SK-N-SH (cell line): ENCODE measurements at regions not wholly inside any gene's neighbourhood (a gene's known extent, or its start where the extent isn't known, plus 50 kb on each side); places are given as distances from the start of the nearest gene placed in this dataset.

ENCODE experiments used
- CTCF ChIA-PET: fragments of 300-600, 350-600 bp; formaldehyde crosslinking; extraction: SDS; loops from one replicate; lab custom pipeline; 2021; lab: Yijun Ruan, JAX
- POLR2A ChIA-PET: fragments of 350-600 bp; sonication (Branson Sonifier 250); formaldehyde crosslinking; extraction: SDS; loops from one replicate; lab custom pipeline; 2020; ENCODE audit warnings: antibody characterized with exemption, inconsistent platforms; lab: Yijun Ruan, JAX
- DNase-seq: peaks from one replicate; pipeline ENCODE4 v3.0.0; 2012
- H2AFZ ChIP-seq: fragments of 200-600 bp; sonication (generic); 2 replicates; pipeline ENCODE4 v1.8.1; 2016; ENCODE audit warnings: antibody characterized with exemption, mild to moderate bottlenecking, low read depth
- H3F3A ChIP-seq: fragments of 200-600 bp; sonication (generic); replicated peaks from 2 replicates; pipeline ENCODE3; 2016; ENCODE audit warnings: antibody characterized with exemption, mild to moderate bottlenecking; ENCODE audit not compliant: insufficient read depth
- H3K27ac ChIP-seq, 2 experiments: fragments of 200-500 bp in 1 of 2; fragments of 200-600 bp in 1 of 2; sonication (Bioruptor generic) in 1 of 2; sonication (generic), shearing (Covaris generic) in 1 of 2; 2 replicates each; pipeline versions ENCODE4 v1.5.1 to v1.6.1; 2014 to 2016; ENCODE audit warnings: low read depth in 2 of 2, inconsistent platforms in 1 of 2, low read length in 1 of 2, mild to moderate bottlenecking in 1 of 2, mixed read lengths in 1 of 2
- H3K27me3 ChIP-seq: fragments of 200-600 bp; sonication (generic), shearing (Covaris generic); 2 replicates; pipeline ENCODE4 v1.6.1; 2016; ENCODE audit warnings: mixed run types; ENCODE audit not compliant: insufficient read depth
- H3K36me3 ChIP-seq, 2 experiments: fragments of 200-500 bp in 1 of 2; fragments of 200-600 bp in 1 of 2; sonication (Bioruptor generic) in 1 of 2; sonication (generic) in 1 of 2; replicated peaks in 1 of 2; 2 replicates each; pipeline versions ENCODE3 to v1.5.1; 2014 to 2016; ENCODE audit warnings: low read length in 1 of 2, mild to moderate bottlenecking in 1 of 2; ENCODE audit not compliant: insufficient read depth in 2 of 2, control insufficient read depth in 1 of 2
- H3K4me1 ChIP-seq, 2 experiments: fragments of 200-500 bp in 1 of 2; fragments of 200-600 bp in 1 of 2; sonication (Bioruptor generic) in 1 of 2; sonication (generic), shearing (Covaris generic) in 1 of 2; 2 replicates each; pipeline versions ENCODE4 v1.5.1 to v1.6.1; 2014 to 2016; ENCODE audit warnings: low read depth in 1 of 2, low read length in 1 of 2, mixed run types in 1 of 2; ENCODE audit not compliant: insufficient read depth in 2 of 2, control insufficient read depth in 1 of 2
- H3K4me2 ChIP-seq: fragments of 200-600 bp; sonication (generic), shearing (Covaris generic); 2 replicates; pipeline ENCODE4 v1.6.1; 2017; ENCODE audit warnings: mixed run types
- H3K4me3 ChIP-seq, 2 experiments: fragments of 200-500 bp in 1 of 2; fragments of 200-600 bp in 1 of 2; sonication (Bioruptor generic) in 1 of 2; sonication (generic), shearing (Covaris generic) in 1 of 2; 2 replicates each; pipeline versions ENCODE4 v1.5.1 to v1.8.1; 2014 to 2016; ENCODE audit warnings: low read depth in 2 of 2, inconsistent platforms in 1 of 2, low read length in 1 of 2, mild to moderate bottlenecking in 1 of 2, mixed read lengths in 1 of 2, moderate library complexity in 1 of 2
- H3K79me2 ChIP-seq: fragments of 200-600 bp; sonication (generic); 2 replicates; pipeline ENCODE4 v1.8.1; 2017; ENCODE audit warnings: mild to moderate bottlenecking; ENCODE audit not compliant: insufficient read depth
- H3K9ac ChIP-seq: fragments of 200-600 bp; sonication (generic); 2 replicates; pipeline ENCODE4 v1.6.1; 2017; ENCODE audit warnings: mixed run types
- H3K9me2 ChIP-seq: fragments of 200-600 bp; sonication (generic); 2 replicates; pipeline ENCODE4 v1.6.1; 2017; ENCODE audit warnings: mixed run types
- H3K9me3 ChIP-seq: fragments of 200-600 bp; sonication (generic); 2 replicates; pipeline ENCODE4 v1.6.1; 2017; ENCODE audit warnings: mixed run types, mild to moderate bottlenecking, moderate library complexity
- H4K20me1 ChIP-seq: fragments of 200-600 bp; sonication (generic); 2 replicates; pipeline ENCODE4 v1.6.1; 2017; ENCODE audit warnings: mild to moderate bottlenecking, mixed run types; ENCODE audit not compliant: insufficient read depth
- CHD2 ChIP-seq: fragments of 150-350 bp; IDR thresholded peaks from 2 replicates; pipeline ENCODE4 v1.6.1; 2018; ENCODE audit warnings: low read length; ENCODE audit not compliant: partially characterized antibody
- ELF1 ChIP-seq: IDR thresholded peaks from 2 replicates; pipeline ENCODE4 v1.4.0; 2012
- EZH2phosphoT487 ChIP-seq: fragments of 200-600 bp; sonication (generic); IDR thresholded peaks from 2 replicates; pipeline ENCODE4 v1.6.1; 2017; ENCODE audit warnings: low read depth, mixed run types, mild to moderate bottlenecking, antibody characterized with exemption, moderate library complexity, borderline replicate concordance
- FOXM1 ChIP-seq: IDR thresholded peaks from 2 replicates; pipeline ENCODE4 v1.4.0; 2012; ENCODE audit warnings: low read depth, mild to moderate bottlenecking
- GATA2 ChIP-seq: sonication (generic); formaldehyde crosslinking; IDR thresholded peaks from 2 replicates; pipeline ENCODE4 v1.5.0; 2020; ENCODE audit warnings: mild to moderate bottlenecking, missing genetic modification reagents
- IRF3 ChIP-seq: fragments of 150-350 bp; IDR thresholded peaks from 2 replicates; pipeline ENCODE4 v1.6.1; 2016; ENCODE audit warnings: mild to moderate bottlenecking, low read depth, low read length
- NFIC ChIP-seq: IDR thresholded peaks from 2 replicates; pipeline ENCODE4 v1.4.0; 2012; ENCODE audit warnings: borderline replicate concordance
- NRF1 ChIP-seq: IDR thresholded peaks from 2 replicates; pipeline ENCODE4 v1.6.1; 2012; ENCODE audit warnings: low read depth, mild to moderate bottlenecking, low read length
- RFX5 ChIP-seq: IDR thresholded peaks from 2 replicates; pipeline ENCODE4 v1.6.1; 2012; ENCODE audit warnings: mild to moderate bottlenecking, improper control_type of control experiment, low read length
- SIN3A ChIP-seq: IDR thresholded peaks from 2 replicates; pipeline ENCODE4 v1.6.1; 2012; ENCODE audit warnings: low read depth, mild to moderate bottlenecking, low read length, moderate library complexity, borderline replicate concordance
- SMC3 ChIP-seq: IDR thresholded peaks from 2 replicates; pipeline ENCODE4 v1.6.1; 2012; ENCODE audit warnings: low read depth, low read length, improper control_type of control experiment
- WGBS: methylation state at CpG from one replicate; pipeline ENCODE4 v1.1.6; 2017; ENCODE audit warnings: low lambda C conversion rate; 5-methylcytosine and 5-hydroxymethylcytosine counted together
- TF ChIP-seq, protein P1 (sequence below): IDR thresholded peaks from 2 replicates; pipeline ENCODE4 v1.4.0; 2012; ENCODE audit warnings: low read depth, borderline replicate concordance
- TF ChIP-seq, protein P2 (sequence below): IDR thresholded peaks from 2 replicates; pipeline ENCODE4 v1.4.0; 2012; ENCODE audit warnings: low read depth

DNA sequence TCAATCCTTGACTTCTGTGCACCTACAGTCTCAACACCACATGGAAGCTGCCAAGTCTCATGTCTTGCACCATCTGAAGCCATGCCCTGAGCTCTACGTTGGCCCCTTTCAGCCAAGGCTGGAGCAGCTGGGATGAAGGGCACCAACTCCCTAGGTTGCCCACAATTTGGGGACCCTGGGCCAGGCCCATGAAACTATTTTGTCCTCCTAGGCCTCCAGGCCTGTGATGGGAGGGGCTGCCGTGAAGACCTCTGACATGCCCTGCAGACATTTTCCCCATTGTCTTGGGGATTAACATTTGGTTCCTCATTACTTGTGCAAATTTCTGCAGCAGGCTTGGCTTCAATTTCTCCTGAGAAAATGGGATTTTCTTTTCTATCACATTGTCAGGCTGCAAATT is 285.1 kb downstream of the DTWD2 start:
- 10% methylated on average over 1 of the region's 2 CpGs for WGBS
- H3K9me2 ChIP-seq: no peaks in the 10 kb centered on the region
- H3K4me1 ChIP-seq: no peaks in the 10 kb centered on the region
- no peaks in the 10 kb centered on the region for H3K36me3 ChIP-seq
- no peaks in the 10 kb centered on the region for H3K27me3 ChIP-seq
- ChIA-PET POLR2A (no interaction called here), CTCF (no interaction called here)
- H3K79me2 ChIP-seq: no peaks in the 10 kb centered on the region
- no peak overlapping the region for H3K4me2 ChIP-seq
- no peak overlapping the region for H3K9ac ChIP-seq
- no peak overlapping the region for H3K27ac ChIP-seq
- no peak overlapping the region for H2AFZ ChIP-seq
- no peaks in the 10 kb centered on the region for H3K9me3 ChIP-seq
- H3F3A ChIP-seq: no peaks in the 10 kb centered on the region
- H3K4me3 ChIP-seq: no peak overlapping the region
- no peak for DNase-seq
- TF ChIP-seq NFIC (no peak), EZH2phosphoT487 (no peak), ELF1 (no peak), IRF3 (no peak), GATA2 (CRISPR knock-in tag) (no peak), SMC3 (no peak), CHD2 (no peak), FOXM1 (no peak), NRF1 (no peak), SIN3A (no peak), RFX5 (no peak)
- TF ChIP-seq, protein P1, sequence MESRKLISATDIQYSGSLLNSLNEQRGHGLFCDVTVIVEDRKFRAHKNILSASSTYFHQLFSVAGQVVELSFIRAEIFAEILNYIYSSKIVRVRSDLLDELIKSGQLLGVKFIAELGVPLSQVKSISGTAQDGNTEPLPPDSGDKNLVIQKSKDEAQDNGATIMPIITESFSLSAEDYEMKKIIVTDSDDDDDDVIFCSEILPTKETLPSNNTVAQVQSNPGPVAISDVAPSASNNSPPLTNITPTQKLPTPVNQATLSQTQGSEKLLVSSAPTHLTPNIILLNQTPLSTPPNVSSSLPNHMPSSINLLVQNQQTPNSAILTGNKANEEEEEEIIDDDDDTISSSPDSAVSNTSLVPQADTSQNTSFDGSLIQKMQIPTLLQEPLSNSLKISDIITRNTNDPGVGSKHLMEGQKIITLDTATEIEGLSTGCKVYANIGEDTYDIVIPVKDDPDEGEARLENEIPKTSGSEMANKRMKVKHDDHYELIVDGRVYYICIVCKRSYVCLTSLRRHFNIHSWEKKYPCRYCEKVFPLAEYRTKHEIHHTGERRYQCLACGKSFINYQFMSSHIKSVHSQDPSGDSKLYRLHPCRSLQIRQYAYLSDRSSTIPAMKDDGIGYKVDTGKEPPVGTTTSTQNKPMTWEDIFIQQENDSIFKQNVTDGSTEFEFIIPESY: no peak
- TF ChIP-seq, protein P2, sequence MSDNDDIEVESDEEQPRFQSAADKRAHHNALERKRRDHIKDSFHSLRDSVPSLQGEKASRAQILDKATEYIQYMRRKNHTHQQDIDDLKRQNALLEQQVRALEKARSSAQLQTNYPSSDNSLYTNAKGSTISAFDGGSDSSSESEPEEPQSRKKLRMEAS: no peak
- no peaks in the 10 kb centered on the region for H4K20me1 ChIP-seq

GRCh38 chr5:118701791-118702190 is 286.6 kb downstream of the DTWD2 start:
- no peaks in the 10 kb centered on the region for H3F3A ChIP-seq
- H3K4me2 ChIP-seq: no peak overlapping the region
- no peak overlapping the region for H3K27ac ChIP-seq
- H3K36me3 ChIP-seq: no peaks in the 10 kb centered on the region
- TF ChIP-seq SMC3: no peak
- H3K9ac ChIP-seq: no peak overlapping the region
- no peaks in the 10 kb centered on the region for H3K79me2 ChIP-seq
- DNase-seq: no peak
- no peak overlapping the region for H3K4me3 ChIP-seq
- H3K9me3 ChIP-seq: no peaks in the 10 kb centered on the region
- H2AFZ ChIP-seq: no peak overlapping the region
- no peaks in the 10 kb centered on the region for H4K20me1 ChIP-seq
- CTCF ChIA-PET: no interaction called here
- POLR2A ChIA-PET: no interaction called here
- H3K27me3 ChIP-seq: no peaks in the 10 kb centered on the region
- no peaks in the 10 kb centered on the region for H3K4me1 ChIP-seq
- H3K9me2 ChIP-seq: no peaks in the 10 kb centered on the region
